ENCODE measurements at regions not wholly inside any gene's neighbourhood (a gene's known extent, or its start where the extent isn't known, plus 50 kb on each side); places are given as distances from the start of the nearest gene placed in this dataset.
"Not testable (repeated sequence)": the region's sequence is repeated elsewhere in the genome, so short reads cannot be mapped to it uniquely, and the experiment has no call there.

DNA sequence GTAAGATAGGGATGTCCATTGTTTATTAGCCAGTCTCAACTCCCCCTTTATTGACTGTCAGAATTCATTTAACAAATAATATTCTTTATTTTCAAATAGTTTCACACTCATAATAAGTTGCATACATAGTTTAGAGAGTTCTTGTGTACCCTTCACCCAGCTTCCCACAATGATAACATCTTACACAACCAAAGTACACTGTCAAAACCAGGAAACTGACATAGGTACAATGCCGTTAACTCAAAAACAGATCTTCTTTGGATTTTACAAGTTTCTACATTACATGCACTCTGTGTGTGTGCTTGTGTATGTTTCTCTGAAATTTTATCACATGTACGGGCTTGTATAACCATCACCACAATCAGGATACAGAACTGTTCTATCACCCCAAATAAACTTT, 64.4 kb upstream of the IFNLR1 start:
- H2AFZ ChIP-seq (replicated peaks) = no peak overlapping the region
- no peaks in the 10 kb centered on the region for H3K4me1 Mint-ChIP-seq
- H3K4me3 ChIP-seq = no peak overlapping the region
- H3K36me3 Mint-ChIP-seq = no peaks in the 10 kb centered on the region
- H3K79me2 ChIP-seq (ENCODE audit: low read depth) = no peaks in the 10 kb centered on the region
- TF ChIP-seq EZH2phosphoT487 (IDR thresholded peaks at IDR 0.05) (no peak), EZH2 (IDR thresholded peaks at IDR 0.05) (no peak)
- TF ChIP-seq, protein P1, sequence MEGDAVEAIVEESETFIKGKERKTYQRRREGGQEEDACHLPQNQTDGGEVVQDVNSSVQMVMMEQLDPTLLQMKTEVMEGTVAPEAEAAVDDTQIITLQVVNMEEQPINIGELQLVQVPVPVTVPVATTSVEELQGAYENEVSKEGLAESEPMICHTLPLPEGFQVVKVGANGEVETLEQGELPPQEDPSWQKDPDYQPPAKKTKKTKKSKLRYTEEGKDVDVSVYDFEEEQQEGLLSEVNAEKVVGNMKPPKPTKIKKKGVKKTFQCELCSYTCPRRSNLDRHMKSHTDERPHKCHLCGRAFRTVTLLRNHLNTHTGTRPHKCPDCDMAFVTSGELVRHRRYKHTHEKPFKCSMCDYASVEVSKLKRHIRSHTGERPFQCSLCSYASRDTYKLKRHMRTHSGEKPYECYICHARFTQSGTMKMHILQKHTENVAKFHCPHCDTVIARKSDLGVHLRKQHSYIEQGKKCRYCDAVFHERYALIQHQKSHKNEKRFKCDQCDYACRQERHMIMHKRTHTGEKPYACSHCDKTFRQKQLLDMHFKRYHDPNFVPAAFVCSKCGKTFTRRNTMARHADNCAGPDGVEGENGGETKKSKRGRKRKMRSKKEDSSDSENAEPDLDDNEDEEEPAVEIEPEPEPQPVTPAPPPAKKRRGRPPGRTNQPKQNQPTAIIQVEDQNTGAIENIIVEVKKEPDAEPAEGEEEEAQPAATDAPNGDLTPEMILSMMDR (IDR thresholded peaks at IDR 0.05) = no peak
- H3F3A ChIP-seq (ENCODE audit: low read depth) = no peaks in the 10 kb centered on the region
- DNase-seq (ENCODE audit: low spot score) = no peak
- peaks cover 9% of the 10 kb centered on the region for H3K27me3 Mint-ChIP-seq (ENCODE audit: insufficient read depth, low read depth)
- no peak overlapping the region for H3K4me3 Mint-ChIP-seq
- H3K36me3 ChIP-seq = no peaks in the 10 kb centered on the region
- H3K27ac ChIP-seq = no peak overlapping the region
- H3K4me1 ChIP-seq = no peaks in the 10 kb centered on the region
- H3K27me3 ChIP-seq = no peaks in the 10 kb centered on the region
- no peaks in the 10 kb centered on the region for H4K20me1 ChIP-seq (ENCODE audit: low read depth)
- no peak overlapping the region for H3K27ac Mint-ChIP-seq
- no peaks in the 10 kb centered on the region for H3K9me3 ChIP-seq (ENCODE audit: low read depth)
- H3K9me3 Mint-ChIP-seq = no peaks in the 10 kb centered on the region
- no peak overlapping the region for H3K4me2 ChIP-seq
- no peak overlapping the region for H3K9ac ChIP-seq

DNA sequence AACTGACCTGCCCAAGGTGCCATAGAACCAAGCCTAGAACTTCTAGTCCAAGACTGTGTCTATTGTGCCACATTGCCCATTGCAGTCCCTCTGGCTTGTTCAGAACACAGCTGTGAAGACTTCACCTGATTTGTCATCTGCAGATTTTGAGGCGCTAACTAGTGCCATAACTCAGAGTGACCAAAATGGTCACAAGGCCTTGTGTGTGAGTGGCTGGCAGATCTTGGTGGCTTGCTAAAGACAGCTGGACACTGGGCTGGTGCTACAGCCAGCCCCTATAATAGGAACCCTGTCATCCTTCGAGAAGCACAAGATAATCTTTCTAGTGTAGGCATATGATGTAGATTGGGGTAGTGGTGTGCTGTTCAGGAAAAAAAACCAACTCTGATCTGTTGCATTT, 63.7 kb upstream of the IFNLR1 start:
- Mint-ChIP-seq H3K4me1 (no peaks in the 10 kb centered on the region), H3K36me3 (no peaks in the 10 kb centered on the region), H3K27me3 (ENCODE audit: insufficient read depth, low read depth) (peaks cover 9% of the 10 kb centered on the region), H3K9me3 (no peaks in the 10 kb centered on the region), H3K4me3 (no peak overlapping the region), H3K27ac (no peak overlapping the region)
- H2AFZ ChIP-seq (replicated peaks) = no peak overlapping the region
- no peak overlapping the region for H3K4me2 ChIP-seq
- no peaks in the 10 kb centered on the region for H3K4me1 ChIP-seq
- H3F3A ChIP-seq (ENCODE audit: low read depth) = no peaks in the 10 kb centered on the region
- no peak overlapping the region for H3K4me3 ChIP-seq
- no peaks in the 10 kb centered on the region for H4K20me1 ChIP-seq (ENCODE audit: low read depth)
- no peaks in the 10 kb centered on the region for H3K36me3 ChIP-seq
- no peak for DNase-seq (ENCODE audit: low spot score)
- H3K79me2 ChIP-seq (ENCODE audit: low read depth) = no peaks in the 10 kb centered on the region
- no peak overlapping the region for H3K9ac ChIP-seq
- H3K27me3 ChIP-seq = no peaks in the 10 kb centered on the region
- TF ChIP-seq, protein P1 (IDR thresholded peaks at IDR 0.05) = no peak
- no peak for TF ChIP-seq EZH2 (IDR thresholded peaks at IDR 0.05)
- TF ChIP-seq EZH2phosphoT487 (IDR thresholded peaks at IDR 0.05) = no peak
- H3K9me3 ChIP-seq (ENCODE audit: low read depth) = no peaks in the 10 kb centered on the region
- no peak overlapping the region for H3K27ac ChIP-seq

DNA sequence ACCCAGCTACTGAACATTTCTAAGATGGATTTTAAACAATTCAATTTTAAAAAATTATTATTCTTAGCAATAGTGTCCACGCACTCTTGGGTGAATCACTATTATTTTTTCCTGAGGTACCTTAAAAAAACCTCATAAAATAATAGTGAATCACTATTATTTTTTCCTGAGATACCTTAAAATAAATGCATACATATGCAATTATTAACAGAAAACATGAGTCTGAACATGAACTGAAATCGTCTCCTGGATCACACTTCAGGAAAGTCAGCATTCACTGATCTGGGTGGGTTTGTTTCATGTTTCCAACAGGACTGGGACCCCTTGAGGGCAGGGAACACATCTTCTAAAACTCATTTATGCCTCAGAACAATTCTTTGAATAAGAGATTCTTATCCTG, 63.1 kb upstream of the IFNLR1 start:
- Mint-ChIP-seq H3K4me1 (no peaks in the 10 kb centered on the region), H3K27ac (no peak overlapping the region), H3K27me3 (ENCODE audit: insufficient read depth, low read depth) (peaks cover 9% of the 10 kb centered on the region), H3K4me3 (no peak overlapping the region), H3K36me3 (no peaks in the 10 kb centered on the region), H3K9me3 (no peaks in the 10 kb centered on the region)
- no peaks in the 10 kb centered on the region for H3K36me3 ChIP-seq
- no peak overlapping the region for H3K27ac ChIP-seq
- no peak overlapping the region for H3K4me2 ChIP-seq
- TF ChIP-seq EZH2 (IDR thresholded peaks at IDR 0.05) (no peak), EZH2phosphoT487 (IDR thresholded peaks at IDR 0.05) (no peak)
- TF ChIP-seq, protein P1 (IDR thresholded peaks at IDR 0.05) = no peak
- H3K4me3 ChIP-seq = no peak overlapping the region
- DNase-seq (ENCODE audit: low spot score) = no peak
- no peaks in the 10 kb centered on the region for H3K27me3 ChIP-seq
- H3F3A ChIP-seq (ENCODE audit: low read depth) = no peaks in the 10 kb centered on the region
- no peaks in the 10 kb centered on the region for H3K4me1 ChIP-seq
- H3K79me2 ChIP-seq (ENCODE audit: low read depth) = no peaks in the 10 kb centered on the region
- no peaks in the 10 kb centered on the region for H4K20me1 ChIP-seq (ENCODE audit: low read depth)
- H3K9ac ChIP-seq = no peak overlapping the region
- H3K9me3 ChIP-seq (ENCODE audit: low read depth) = no peaks in the 10 kb centered on the region
- H2AFZ ChIP-seq (replicated peaks) = no peak overlapping the region

DNA sequence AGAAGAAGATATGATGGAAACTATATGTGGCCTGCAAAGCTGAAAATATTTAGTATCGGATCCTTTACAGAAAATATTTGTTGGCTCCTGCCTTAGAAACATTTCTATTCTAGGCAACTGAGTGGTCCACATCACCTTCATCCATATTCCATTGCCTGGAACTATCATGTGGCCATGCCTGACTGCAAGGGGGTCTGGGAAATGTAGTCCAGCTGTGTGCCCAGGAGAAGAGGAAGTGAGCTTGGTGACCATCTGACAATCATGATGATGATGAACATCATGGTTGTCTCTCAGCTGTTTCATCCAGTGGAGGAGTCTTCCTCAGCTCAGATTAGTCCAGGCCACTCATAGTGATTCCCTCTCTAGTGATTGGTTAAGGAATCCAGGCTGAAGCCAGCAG, 61.8 kb upstream of the IFNLR1 start:
- Histone ChIP-seq H3K79me2 (ENCODE audit: low read depth) (no peaks in the 10 kb centered on the region), H3K4me3 (no peak overlapping the region), H3K27me3 (no peaks in the 10 kb centered on the region), H3K27ac (no peak overlapping the region), H3K36me3 (no peaks in the 10 kb centered on the region), H3K9me3 (ENCODE audit: low read depth) (no peaks in the 10 kb centered on the region), H2AFZ (replicated peaks) (peak overlapping the region; percentile 46), H4K20me1 (ENCODE audit: low read depth) (no peaks in the 10 kb centered on the region), H3K4me2 (no peak overlapping the region), H3K9ac (no peak overlapping the region), H3K4me1 (no peaks in the 10 kb centered on the region), H3F3A (ENCODE audit: low read depth) (no peaks in the 10 kb centered on the region)
- no peaks in the 10 kb centered on the region for H3K4me1 Mint-ChIP-seq
- no peaks in the 10 kb centered on the region for H3K36me3 Mint-ChIP-seq
- H3K9me3 Mint-ChIP-seq = no peaks in the 10 kb centered on the region
- no peak overlapping the region for H3K4me3 Mint-ChIP-seq
- H3K27me3 Mint-ChIP-seq (ENCODE audit: insufficient read depth, low read depth) = peaks cover 9% of the 10 kb centered on the region
- TF ChIP-seq, protein P1 (IDR thresholded peaks at IDR 0.05) = no peak
- no peak for TF ChIP-seq EZH2phosphoT487 (IDR thresholded peaks at IDR 0.05)
- no peak for TF ChIP-seq EZH2 (IDR thresholded peaks at IDR 0.05)
- no peak overlapping the region for H3K27ac Mint-ChIP-seq
- DNase-seq (ENCODE audit: low spot score) = no peak

DNA sequence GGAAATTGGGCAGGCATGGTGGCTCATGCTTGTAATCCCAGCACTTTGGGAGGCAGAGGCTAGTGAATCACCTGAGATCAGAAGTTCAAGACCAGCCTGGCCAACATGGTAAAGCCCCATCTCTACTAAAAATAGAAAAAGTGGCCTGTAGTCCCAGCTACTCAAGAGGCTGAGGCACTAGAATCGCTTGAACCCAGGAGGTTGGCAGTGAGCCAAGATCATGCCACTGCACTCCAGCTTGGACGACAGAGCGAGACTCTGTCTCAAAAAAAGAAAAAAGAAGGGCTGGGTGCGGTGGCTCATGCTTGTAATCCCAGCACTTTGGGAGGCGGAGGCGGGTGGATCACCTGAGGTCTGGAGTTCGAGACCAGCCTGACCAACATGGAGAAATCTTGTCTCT, 60.2 kb upstream of the IFNLR1 start:
- H3K27ac Mint-ChIP-seq; H3F3A ChIP-seq (ENCODE audit: low read depth); H3K79me2 ChIP-seq (ENCODE audit: low read depth); H3K4me3 ChIP-seq; H3K4me1 Mint-ChIP-seq; H3K4me3 Mint-ChIP-seq; H3K27ac ChIP-seq; H3K4me1 ChIP-seq; H3K27me3 ChIP-seq; H3K9me3 Mint-ChIP-seq; H3K27me3 Mint-ChIP-seq (ENCODE audit: insufficient read depth, low read depth); H3K4me2 ChIP-seq; H2AFZ ChIP-seq (replicated peaks); H3K36me3 ChIP-seq; H4K20me1 ChIP-seq (ENCODE audit: low read depth); H3K36me3 Mint-ChIP-seq; DNase-seq (ENCODE audit: low spot score); H3K9me3 ChIP-seq (ENCODE audit: low read depth); H3K9ac ChIP-seq: not testable (repeated sequence)
